Stomach (tissue), 4 donors: ENCODE measurements at regions not wholly inside any gene's neighbourhood (a gene's known extent, or its start where the extent isn't known, plus 50 kb on each side); places are given as distances from the start of the nearest gene placed in this dataset.

Experiments
- CTCF ChIP-seq, 7 experiments: fragments of 450-650 bp in 4 of 7; fragments of 200-600 bp in 3 of 7; sonication (generic) in 3 of 7; IDR thresholded peaks; one replicate each; pipeline ENCODE4 v1.5.1; 2016 to 2019; ENCODE audit warnings: antibody characterized with exemption in 7 of 7, control low read depth in 2 of 7, mild to moderate bottlenecking in 1 of 7
- POLR2A ChIP-seq, 4 donors: fragments of 450-650 bp; IDR thresholded peaks; one replicate each; pipeline ENCODE4 v1.6.1; 2016; ENCODE audit warnings: antibody characterized with exemption in 4 of 4, control low read depth in 2 of 4, mild to moderate bottlenecking in 1 of 4, moderate library complexity in 1 of 4
- POLR2AphosphoS5 ChIP-seq, 3 donors: sonication (generic); formaldehyde crosslinking; IDR thresholded peaks; one replicate each; pipeline ENCODE4 v1.6.1; 2016; ENCODE audit warnings: antibody characterized with exemption in 3 of 3

GRCh38 chr4:126512979-126513378 lies 1119.8 kb upstream of the INTU start:
- TF ChIP-seq CTCF (IDR thresholded peaks at IDR 0.05) (no peak), POLR2AphosphoS5 (IDR thresholded peaks at IDR 0.05) (no peak), POLR2A (IDR thresholded peaks at IDR 0.05) (no peak)
